ENCODE measurements at regions not wholly inside any gene's neighbourhood (a gene's known extent, or its start where the extent isn't known, plus 50 kb on each side); places are given as distances from the start of the nearest gene placed in this dataset.

DNA sequence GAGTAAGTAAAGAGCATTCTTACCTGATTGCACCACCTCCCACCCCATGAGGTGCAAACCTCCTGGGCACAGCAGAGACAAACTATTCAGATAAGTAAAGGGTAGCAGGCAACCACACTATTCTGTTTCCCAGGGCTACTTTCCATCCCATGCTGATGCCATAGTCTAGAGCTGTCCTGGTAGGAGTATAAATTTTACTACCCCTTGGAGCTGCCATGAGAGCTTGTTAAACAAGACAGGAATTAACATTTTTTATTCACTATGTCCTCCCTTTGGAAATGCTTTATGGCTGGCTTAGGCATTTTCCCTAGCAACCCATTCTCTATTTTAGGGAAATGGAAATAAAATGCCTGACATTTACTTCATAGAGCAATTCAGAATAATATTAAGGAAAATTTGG is 324.6 kb upstream of the USP25 start:
- no peak for DNase-seq

DNA sequence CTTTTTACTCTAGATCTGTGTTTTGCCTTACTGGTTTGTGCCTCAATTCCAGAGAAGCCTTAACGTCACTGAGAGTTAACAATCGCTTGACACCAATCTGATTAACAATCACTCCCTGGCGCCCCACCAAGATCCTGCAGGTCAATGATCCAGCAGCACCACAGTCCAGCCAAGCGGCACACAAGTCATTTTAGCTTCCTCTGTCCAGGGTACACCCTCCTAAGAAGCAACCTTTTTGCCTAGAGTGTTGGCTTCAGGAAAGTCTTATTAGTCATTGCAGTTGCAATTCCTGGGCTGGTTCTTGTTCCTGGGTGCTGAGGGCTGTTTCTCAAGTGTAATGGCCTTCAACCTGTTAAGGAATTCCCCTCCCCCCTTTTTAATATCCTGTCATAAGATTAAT is 323.0 kb upstream of the USP25 start:
- no peak for DNase-seq

DNA sequence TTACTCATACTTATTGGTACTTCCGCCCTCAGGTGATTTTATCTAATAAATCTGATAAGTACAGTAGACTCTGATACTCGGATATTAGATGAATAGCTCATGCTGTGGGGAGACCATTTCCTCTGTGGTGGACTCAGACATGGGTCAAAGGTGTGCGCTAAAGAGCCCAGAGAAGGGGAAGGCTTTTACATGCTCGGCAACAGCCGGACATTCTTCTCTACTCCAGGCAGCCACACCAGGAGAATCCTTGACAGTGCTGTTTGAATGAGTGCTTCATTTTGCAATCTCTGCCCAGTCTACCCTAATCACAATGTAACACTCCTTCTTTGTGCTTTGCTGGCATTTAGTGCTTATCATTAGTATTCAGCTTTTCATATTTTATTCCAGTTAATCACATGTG is 322.2 kb upstream of the USP25 start:
- DNase-seq: no peak

DNA sequence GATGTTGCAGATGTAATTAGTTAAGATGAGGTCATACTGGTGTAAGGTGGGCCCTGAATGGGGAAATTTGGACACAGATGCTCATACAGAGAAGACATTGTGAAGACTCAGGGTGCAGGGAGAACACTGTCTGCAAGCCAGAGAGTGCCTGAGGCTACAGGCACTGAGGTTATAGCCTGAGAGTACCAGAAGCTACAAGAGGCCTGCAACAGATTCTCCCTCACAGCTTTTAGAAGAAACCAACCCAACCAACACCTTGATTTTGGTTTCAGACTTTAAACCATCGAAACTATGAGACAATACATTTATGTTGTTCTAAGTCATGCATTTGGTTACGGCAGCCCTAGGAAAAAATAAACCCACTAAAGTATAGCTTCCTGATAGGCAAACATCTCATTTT is 321.7 kb upstream of the USP25 start:
- no peak for DNase-seq

DNA sequence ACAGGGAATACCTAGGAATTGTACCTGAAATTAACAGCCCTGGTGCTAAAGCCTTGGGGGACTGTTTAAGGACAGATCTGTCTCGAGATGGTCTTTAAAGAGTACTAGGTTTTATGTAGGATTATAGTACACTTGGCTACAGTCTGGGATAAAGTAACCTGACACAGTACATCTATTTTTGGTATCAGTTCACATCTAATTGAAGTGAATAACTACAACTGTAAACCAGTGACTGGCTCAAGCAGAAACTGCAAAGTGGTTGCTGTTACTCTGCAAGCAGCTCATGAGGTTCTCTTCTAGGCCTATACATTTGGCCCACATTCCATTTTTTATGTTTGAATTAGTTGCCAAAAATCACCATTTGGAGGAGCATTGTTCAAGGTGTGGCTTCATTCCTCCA is 320.8 kb upstream of the USP25 start:
- no peak for DNase-seq

DNA sequence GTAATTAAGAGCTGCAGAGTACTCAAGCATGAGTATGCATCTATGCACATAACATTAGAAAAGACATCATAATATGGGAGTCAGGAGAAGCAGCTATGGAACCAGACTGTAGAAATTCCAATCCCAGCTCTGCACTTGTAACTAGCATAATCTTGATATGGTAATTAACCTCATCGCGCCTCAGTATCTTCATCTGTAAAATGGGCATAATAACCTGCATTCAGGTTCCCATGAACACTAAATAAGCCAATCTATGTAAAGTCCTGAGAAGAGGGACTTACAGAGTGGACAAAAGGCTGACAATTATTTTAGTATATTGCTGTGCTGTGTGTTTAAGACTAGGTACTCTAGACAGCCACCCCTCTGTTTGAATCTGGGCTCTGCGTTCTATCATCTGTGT is 318.9 kb upstream of the USP25 start:
- DNase-seq: no peak

DNA sequence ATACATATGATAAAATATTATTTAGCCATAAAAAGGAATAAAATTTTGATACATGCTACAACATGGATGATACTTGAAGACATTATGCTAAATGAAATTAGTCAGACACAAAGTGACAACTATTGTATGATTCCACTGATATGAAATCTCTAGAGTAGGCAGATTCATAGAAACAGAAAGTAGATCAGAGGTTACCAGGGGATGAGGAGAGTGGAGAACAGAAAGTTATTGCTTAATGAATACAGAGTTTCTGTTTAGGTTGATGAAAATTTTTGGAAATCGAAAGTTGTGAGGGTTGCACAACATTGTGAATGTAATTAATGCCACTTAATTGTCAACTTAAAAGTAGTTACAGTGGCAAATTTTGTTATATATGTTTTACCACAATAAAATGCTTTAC is 315.7 kb upstream of the USP25 start:
- no peak for DNase-seq

DNA sequence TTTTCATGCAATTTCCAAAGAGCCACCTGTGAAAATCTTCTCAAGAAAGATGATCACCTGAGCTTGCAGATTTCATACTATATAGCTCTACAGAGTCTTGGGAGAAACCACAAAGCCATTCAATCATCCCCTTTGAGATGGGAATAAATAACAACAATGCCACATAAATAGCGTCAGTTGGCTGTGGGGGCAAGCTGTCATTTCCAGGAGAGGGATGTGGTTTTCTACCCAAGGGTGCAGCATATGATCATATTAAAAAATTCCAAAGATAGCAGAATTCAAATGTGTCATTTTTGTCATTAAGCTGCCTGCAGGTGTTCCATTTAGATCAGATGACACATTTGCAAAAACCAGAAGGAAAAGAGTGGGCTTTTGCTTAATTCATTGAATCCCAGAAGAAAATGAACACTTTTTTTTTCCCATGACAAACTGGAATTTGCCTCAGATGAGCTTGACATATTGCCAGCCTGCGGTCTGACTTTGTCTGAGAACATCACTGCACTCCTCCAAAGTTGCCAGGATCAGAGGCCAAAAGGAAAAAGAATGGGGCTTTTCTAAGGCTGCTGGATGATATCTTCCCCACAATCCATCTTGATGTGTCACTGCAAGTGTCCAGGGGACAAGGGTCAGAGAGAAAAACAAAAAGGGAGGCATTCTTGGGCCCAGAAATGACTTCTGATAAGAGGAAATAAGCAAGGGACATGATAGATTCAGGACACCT is 314.1 kb upstream of the USP25 start:
- DNase-seq: no peak

DNA sequence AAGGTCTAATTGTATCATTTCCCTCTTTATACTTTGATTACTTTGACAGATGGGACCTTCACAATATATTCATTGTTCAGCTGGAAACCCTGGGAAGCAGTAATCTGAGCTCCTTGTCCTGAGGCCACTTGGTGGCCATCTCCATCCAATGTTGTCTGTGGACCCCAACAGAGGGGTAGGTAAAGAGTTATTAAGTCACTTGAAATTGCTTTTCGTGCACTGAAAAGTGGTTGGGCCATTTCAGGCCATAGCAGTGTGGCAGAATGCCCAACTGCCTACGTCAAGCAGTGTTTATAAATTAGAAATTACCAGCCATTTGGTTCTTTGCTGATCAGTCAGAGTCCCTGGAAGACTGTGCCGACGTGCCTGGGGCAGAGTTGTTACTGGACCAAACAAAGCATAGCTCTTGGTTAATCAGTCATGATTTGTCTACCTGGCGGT is 308.3 kb upstream of the USP25 start:
- DNase-seq: no peak

DNA sequence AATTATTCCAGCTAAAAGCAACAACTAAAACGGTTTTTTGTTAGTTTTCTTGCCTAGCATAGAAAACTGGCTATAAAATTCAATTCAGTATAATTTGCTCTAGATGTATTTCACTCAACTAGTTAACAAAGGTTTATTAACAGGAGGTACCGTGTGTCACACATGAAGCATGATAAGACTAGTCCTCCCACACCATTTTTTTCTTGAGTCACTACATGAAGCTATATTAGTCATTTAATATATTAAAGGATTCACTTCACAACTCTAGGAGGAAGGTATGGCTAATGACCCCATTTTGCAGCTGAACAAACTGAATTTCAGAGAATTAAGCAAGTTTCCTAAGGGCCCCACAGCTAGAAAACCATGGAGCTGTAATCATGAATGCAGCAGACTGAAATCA is 307.8 kb upstream of the USP25 start:
- no peak for DNase-seq

DNA sequence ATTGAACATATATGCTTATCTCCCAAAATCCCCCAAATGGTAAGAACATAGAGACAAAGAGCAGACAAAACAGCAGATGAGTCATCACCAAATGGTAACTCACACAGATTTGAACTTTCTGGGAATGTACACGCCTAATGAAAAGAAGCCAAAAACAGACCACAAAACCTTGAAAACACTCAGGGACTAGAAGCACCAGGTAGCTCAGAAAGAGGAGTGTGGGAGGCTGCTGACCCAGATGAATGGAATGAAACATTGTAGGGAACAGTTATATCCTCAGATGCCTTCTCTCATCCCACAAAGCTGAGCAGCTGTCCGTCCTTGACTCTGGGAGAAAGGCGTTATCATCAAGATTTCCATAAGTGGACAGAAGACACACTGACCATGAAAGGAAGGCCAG is 307.0 kb upstream of the USP25 start:
- DNase-seq: no peak

DNA sequence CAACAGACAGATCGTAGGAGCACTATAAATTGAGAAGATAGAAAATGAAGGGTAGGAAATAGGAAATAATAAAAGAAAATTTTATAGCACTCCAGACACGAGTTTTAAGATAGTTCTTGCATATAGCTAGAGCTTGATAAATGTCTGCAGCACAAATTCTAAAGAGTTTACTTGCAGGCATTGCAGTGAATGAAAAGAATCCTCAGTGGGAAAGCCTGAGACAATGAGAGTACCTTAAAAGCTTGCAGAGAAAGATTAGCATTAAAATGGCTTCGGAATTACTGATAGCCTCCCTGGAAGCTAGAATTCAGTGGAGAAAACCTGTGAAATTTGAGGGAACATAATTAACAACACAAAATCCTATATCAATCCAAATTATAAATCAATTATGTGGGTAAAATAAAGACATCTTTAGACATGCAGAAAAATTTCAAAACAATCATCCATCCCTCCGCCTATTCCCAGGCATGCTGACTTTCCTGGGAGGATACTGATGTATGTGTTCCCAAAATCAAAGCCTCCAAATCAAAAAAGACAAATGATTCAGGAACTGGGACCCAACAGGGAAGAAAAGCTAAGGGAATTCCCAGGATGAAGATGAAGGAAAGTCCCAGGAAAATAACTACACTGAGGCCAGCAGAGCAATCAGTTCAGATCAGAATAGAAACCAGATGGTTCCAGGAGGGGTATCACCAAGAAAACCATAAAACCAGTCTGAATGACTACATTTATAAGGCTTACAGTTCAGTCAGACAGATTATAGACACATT is 305.9 kb upstream of the USP25 start:
- DNase-seq: no peak

DNA sequence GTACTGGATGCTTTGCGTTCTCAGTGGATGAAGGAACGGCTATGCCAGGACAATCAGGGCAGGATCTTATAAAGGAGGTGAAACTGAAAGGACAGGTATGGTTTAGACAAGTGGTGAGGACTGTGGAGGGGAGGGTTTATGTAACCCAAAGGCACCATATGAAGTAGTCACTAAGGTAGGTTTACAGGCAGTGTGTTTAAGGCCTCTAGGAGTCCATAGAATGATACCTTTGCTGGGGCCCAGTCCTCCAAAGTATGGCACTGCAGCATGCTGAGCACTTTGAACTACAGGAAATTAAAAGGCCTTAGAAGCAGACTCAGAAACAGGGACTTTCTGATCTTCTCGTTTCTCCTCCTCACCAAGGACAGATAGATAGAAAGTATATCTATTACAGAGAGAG is 304.7 kb upstream of the USP25 start:
- DNase-seq: no peak

DNA sequence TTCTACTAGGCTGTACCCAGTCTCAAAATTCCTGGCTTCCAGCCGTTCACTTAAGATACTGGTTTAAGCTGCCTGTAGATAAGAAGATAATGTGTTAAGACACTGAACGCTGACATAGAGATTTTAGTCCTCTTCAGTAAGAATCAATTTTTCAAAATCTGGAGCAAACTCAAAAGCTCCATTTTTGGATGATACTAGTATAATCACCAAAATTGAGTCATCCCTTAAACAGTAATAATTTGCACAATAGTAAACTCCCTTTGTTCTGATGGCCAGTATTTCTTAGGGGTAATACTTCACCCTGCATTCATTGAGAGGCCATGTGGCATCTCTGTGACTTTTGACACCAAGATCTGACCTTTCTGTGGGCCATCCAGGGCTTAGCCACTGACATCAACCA is 299.8 kb upstream of the USP25 start:
- no peak for DNase-seq

DNA sequence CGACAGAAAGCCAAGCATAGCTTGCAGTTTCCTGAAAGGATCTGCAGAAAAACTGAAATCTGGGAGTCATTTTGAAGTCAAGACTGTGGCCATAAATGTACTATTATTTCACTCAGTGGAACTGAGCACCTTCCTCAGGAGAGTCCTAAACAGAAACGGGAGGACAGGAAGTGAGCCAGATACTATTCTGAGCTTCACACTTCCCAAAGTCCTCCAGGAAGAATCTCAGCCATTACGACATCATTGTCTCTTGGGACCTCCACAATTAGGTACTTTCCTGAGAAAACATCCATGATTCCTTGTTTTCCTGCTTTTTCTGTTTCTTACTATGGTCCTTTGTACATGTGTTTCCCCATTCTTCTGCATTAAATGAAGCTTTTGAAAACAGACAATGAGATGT is 299.2 kb upstream of the USP25 start:
- DNase-seq: no peak

DNA sequence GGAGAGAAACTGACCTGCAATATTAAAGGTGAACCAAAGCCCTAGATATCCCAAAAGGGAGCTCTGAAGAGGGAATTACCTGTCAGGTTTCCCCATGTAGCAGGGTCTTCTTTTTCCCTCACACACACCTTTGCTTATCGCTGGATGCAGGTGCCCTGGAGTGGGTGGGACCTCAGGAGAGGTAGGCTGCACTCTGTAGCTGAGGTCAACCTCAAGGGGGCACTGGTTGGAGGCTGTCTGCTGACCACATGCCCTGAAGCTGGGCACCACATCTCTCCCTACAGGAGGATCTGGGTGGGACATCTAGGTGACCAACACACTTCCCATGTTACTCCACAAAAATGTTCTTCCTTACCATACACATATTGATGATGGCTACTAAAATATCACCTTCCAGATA is 298.7 kb upstream of the USP25 start:
- no peak for DNase-seq

DNA sequence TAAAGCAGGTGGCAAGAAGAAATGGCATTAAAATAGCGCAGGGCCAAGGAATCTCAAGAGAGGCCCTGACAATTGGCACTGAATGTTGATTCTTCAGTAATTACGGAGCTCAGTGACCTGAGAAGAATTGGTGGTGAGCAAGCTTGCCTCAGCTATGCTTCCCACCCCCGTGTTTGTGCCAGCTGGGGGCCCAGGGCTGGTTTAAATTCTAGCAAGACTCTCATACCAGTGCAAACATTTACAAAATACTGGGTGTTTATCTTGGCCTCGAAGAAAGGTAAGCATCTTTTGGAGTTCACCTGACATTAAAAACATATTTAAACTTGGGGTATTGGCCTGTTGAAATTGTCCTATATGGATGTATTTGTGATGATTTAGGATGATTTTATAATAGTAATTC is 296.7 kb upstream of the USP25 start:
- no peak for DNase-seq

DNA sequence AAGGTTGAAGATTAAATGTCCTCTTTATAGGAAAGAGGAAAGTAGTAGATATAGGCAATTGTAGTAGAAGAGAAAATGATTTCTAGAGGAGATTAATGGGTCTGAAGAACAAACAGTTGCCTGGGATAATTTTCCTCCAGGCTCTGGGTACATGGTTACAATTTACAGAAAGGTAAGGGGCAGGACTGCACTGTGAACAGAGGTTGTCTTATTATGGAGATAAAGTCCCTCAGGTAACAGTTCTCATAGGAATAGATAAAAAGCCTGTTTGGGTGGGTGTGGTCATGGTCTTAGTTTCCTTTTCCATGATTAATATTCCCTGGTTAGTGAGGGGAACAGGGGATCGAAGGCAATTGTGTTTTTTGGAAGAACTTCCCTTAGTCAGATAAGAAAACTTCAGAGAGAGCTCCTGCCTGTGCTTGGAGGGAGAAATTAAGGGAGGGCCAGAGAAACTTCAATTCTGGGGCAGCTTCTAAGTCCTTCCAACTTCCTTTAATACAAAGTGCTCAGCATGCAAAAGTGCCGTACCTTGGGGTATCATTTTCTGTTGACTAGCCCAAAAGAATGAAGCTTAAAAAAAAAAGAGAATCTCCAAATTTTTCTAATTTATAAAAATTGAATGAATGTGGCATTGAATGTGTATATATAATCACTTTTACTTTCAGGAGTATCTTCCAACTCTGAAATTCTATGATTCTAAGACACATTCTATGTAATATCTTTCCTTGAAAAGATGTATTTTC is 295.4 kb upstream of the USP25 start:
- DNase-seq: no peak

DNA sequence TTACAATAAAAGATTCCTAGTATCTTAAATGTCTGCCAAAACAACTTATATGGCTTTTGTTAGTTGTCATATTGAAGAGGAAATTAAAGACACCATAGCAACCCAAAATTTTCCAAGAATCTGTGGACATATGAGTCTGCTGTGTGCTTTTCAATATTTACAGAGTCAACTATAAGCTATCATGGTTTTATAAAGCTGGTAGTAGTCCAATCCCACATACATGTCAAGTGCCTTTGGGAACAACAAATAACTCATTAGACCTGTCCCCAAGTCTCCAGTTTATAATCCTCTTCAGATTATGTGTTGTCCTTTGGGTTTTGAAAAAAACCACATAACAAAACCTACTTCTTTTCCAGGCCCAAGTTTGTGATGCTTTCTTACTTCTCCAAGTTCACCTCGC is 293.8 kb upstream of the USP25 start:
- DNase-seq: no peak

DNA sequence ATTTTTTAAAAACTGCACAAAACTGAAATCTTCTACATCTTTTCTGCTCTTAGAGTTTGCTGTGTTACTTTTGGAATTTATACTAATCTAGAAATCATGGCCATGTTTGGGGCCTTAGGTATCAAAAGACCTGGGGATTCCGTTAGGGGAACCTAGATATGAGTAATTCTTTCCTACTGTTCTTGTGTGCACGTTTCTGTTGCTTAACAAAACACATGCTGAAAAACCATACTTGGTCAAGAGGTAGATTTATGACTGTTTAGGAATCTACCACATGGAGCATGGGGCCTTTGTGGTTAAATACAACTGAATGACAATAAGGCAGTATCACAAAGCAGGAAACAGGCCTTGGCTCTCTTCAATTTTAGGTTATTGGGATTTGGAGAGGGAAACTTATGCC is 291.9 kb upstream of the USP25 start:
- DNase-seq: no peak

DNA sequence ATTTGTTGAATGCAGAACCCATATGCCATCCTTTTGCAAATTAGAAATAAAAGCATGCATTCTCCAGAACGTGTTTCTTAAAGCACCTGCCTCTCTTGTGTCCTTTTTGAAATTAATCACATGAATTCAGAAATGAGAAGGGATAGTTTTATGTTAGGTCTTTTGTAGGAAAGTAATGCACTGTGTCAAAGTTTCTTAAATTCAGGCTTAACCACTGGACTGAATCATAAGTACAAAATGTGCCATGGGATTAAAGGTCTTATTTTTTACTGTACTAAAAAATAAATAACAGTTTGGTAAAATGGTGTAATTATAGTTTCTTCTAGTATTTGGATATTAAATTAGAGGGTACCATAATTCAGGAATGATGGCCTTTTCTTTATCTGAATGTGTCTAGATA is 290.1 kb upstream of the USP25 start:
- DNase-seq: no peak

DNA sequence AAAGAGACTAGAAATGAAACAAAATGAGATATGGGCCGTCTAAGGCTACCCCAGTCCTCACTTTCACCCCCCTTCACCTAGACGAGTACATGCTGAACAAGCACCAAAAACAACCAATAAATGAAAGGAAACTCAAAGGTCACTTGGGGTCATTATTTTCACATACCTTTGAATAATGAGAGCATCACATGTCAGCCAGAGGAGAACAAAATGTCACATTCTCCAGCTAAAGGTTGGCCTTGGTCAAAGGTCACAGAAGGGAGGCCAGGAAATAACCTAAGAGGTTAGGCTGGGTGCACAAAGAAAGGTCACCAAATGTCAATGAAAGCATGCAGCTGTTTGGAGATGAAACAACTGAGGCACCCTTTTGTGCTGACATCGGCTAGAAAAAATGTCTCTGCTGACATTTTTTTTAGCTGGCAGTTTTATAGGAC is 288.7 kb upstream of the USP25 start:
- DNase-seq: no peak

DNA sequence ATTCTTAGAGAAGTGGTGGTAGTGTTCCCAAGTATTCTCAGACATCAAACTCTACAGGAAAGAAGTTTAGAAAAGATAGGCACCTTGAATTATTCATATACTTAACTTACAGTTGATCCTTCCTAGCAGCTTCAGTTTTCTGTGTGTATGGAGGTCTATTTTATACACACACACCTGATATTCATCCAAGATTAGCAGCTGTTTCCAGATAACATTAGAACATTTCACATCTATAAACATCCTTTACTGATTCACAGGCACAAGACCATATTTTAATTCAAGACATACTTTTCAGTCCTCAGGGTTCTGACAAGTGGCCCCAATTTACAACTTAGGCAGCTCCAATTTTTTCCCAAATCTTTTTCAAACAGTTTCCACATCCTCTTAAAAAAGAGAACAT is 287.8 kb upstream of the USP25 start:
- DNase-seq: no peak

Measured in NCI-H510A treated with DMSO at 0.1 percent for 48 hours (cell line).